HG02885 (cell line): ENCODE measurements at regions not wholly inside any gene's neighbourhood (a gene's known extent, or its start where the extent isn't known, plus 50 kb on each side); places are given as distances from the start of the nearest gene placed in this dataset.
A peak's percentile ranks its signal among the peaks of the same experiment; 100 is the strongest.

Experiments used
- ATAC-seq: cut with Tn5 transposase; IDR thresholded peaks from one replicate; pipeline ENCODE4 v1.9.1; 2021; ENCODE audit warnings: mild to moderate bottlenecking; ENCODE audit not compliant: unreplicated experiment, poor library complexity

- ATAC-seq: no peak
Observed at GRCh38 chr12:16415155-16415554, 67.7 kb downstream of the MGST1 start.

GRCh38 chr12:16417058-16417457 lies 69.6 kb downstream of the MGST1 start:
- no peak for ATAC-seq

GRCh38 chr12:16421806-16422205 lies 74.4 kb downstream of the MGST1 start:
- ATAC-seq: no peak

- no peak for ATAC-seq
Observed at GRCh38 chr12:16424531-16424930, 77.1 kb downstream of the MGST1 start.

GRCh38 chr12:16435875-16436554 lies 88.6 kb downstream of the MGST1 start:
- ATAC-seq: no peak

GRCh38 chr12:16437281-16437816 lies 89.9 kb downstream of the MGST1 start:
- no peak for ATAC-seq

GRCh38 chr12:16437926-16438325 lies 90.5 kb downstream of the MGST1 start:
- ATAC-seq: no peak

GRCh38 chr12:16449459-16449858 lies 102.0 kb downstream of the MGST1 start:
- no peak for ATAC-seq

- ATAC-seq: no peak
Observed at GRCh38 chr12:16453319-16453718, 105.9 kb downstream of the MGST1 start.

GRCh38 chr12:16454481-16454880 lies 107.0 kb downstream of the MGST1 start:
- no peak for ATAC-seq

- ATAC-seq: no peak
Observed at GRCh38 chr12:16458521-16459078, 111.2 kb downstream of the MGST1 start.

- peak; percentile 63 for ATAC-seq
Observed at GRCh38 chr12:16467272-16467671, 119.8 kb downstream of the MGST1 start.

GRCh38 chr12:16472631-16473030 lies 125.2 kb downstream of the MGST1 start:
- no peak for ATAC-seq

GRCh38 chr12:16473610-16474326 lies 126.3 kb downstream of the MGST1 start:
- no peak for ATAC-seq

- ATAC-seq: no peak
Observed at GRCh38 chr12:16474801-16475200, 127.4 kb downstream of the MGST1 start.

GRCh38 chr12:16475521-16475920 lies 128.1 kb downstream of the MGST1 start:
- no peak for ATAC-seq

GRCh38 chr12:16482726-16483125 lies 123.2 kb downstream of the LMO3 start:
- ATAC-seq: no peak

- ATAC-seq: no peak
Observed at GRCh38 chr12:16492240-16492639, 113.7 kb downstream of the LMO3 start.

GRCh38 chr12:16492820-16493797 lies 112.9 kb downstream of the LMO3 start:
- ATAC-seq: no peak

GRCh38 chr12:16495196-16495595 lies 110.8 kb downstream of the LMO3 start:
- ATAC-seq: no peak
